WTC11 (cell line): ENCODE measurements at regions not wholly inside any gene's neighbourhood (a gene's known extent, or its start where the extent isn't known, plus 50 kb on each side); places are given as distances from the start of the nearest gene placed in this dataset.

Experiments used
- ATAC-seq: fragments of 200-7000 bp; cut with Tn5 transposase; 2 replicates; pipeline ENCODE4 v1.10.0; 2021; ENCODE audit warnings: mild to moderate bottlenecking, moderate library complexity
- CTCF ChIA-PET: fragments of 300-600 bp; sonication (Branson Sonifier 250); formaldehyde crosslinking; loops from one replicate; lab custom pipeline; 2021; ENCODE audit warnings: antibody characterized with exemption; lab: Charles Lee
- POLR2A ChIA-PET: fragments of 350-600 bp; sonication (Branson Sonifier 250); formaldehyde crosslinking; loops from one replicate; lab custom pipeline; 2021; ENCODE audit warnings: antibody characterized with exemption; lab: Charles Lee
- DNase-seq: peaks from one replicate; pipeline ENCODE4 v3.0.0; 2021; ENCODE audit warnings: low spot score
- H3K27ac Mint-ChIP-seq: 2 replicates; pipeline ENCODE4 v1.8.0; 2021; ENCODE audit warnings: mixed read lengths
- H3K27me3 Mint-ChIP-seq: 2 replicates; pipeline ENCODE4 v1.8.0; 2021; ENCODE audit warnings: low read depth, mild to moderate bottlenecking, moderate library complexity, mixed read lengths
- H3K36me3 Mint-ChIP-seq: 2 replicates; pipeline ENCODE4 v1.8.0; 2021; ENCODE audit warnings: mixed read lengths
- H3K4me1 Mint-ChIP-seq: 2 replicates; pipeline ENCODE4 v1.8.0; 2022; ENCODE audit warnings: mixed read lengths
- H3K4me3 Mint-ChIP-seq: 2 replicates; pipeline ENCODE4 v1.8.0; 2021; ENCODE audit warnings: mild to moderate bottlenecking, moderate library complexity, mixed read lengths
- H3K9me3 Mint-ChIP-seq: 2 replicates; pipeline ENCODE4 v1.8.0; 2021; ENCODE audit warnings: mixed read lengths
- CBFB ChIP-seq: sonication (generic); formaldehyde crosslinking; IDR thresholded peaks from 2 replicates; pipeline ENCODE4 v1.8.1; 2022; ENCODE audit warnings: mild to moderate bottlenecking, low read depth, missing genetic modification reagents
- JAZF1 ChIP-seq: fragments of 250-450 bp; sonication (Bioruptor Pico); IDR thresholded peaks from 2 replicates; pipeline ENCODE4 v1.9.0; 2021; ENCODE audit warnings: moderate library complexity, mild to moderate bottlenecking, inconsistent platforms
- NR1H2 ChIP-seq: sonication (generic); formaldehyde crosslinking; IDR thresholded peaks from 2 replicates; pipeline ENCODE4 v1.9.0; 2021; ENCODE audit warnings: mild to moderate bottlenecking, moderate library complexity, missing genetic modification reagents
- RORB ChIP-seq: fragments of 250-450 bp; sonication (Bioruptor Pico); IDR thresholded peaks from 2 replicates; pipeline ENCODE4 v1.9.0; 2021; ENCODE audit warnings: mild to moderate bottlenecking
- TP53 ChIP-seq: sonication (generic); formaldehyde crosslinking; IDR thresholded peaks from 2 replicates; pipeline ENCODE4 v1.8.1; 2023; ENCODE audit warnings: mild to moderate bottlenecking, missing genetic modification reagents
- ZNF396 ChIP-seq: fragments of 250-450 bp; sonication (Bioruptor Pico); IDR thresholded peaks from 2 replicates; pipeline ENCODE4 v1.8.0; 2021; ENCODE audit warnings: mild to moderate bottlenecking, moderate library complexity, borderline replicate concordance
- ZNF416 ChIP-seq: fragments of 250-450 bp; sonication (Bioruptor Pico); IDR thresholded peaks from 2 replicates; pipeline ENCODE4 v1.9.0; 2021; ENCODE audit warnings: mild to moderate bottlenecking, inconsistent platforms
- ZNF671 ChIP-seq: fragments of 250-450 bp; sonication (Bioruptor Pico); IDR thresholded peaks from 2 replicates; pipeline ENCODE4 v1.8.0; 2021; ENCODE audit warnings: mild to moderate bottlenecking
- TF ChIP-seq, protein P1 (sequence below): sonication (generic); formaldehyde crosslinking; conservative IDR thresholded peaks from 2 replicates; pipeline ENCODE4 v1.8.1; 2023; ENCODE audit warnings: mild to moderate bottlenecking, low read depth, missing genetic modification reagents, moderate library complexity
- TF ChIP-seq, protein P2 (sequence below): fragments of 250-450 bp; sonication (Bioruptor Pico); IDR thresholded peaks from 2 replicates; pipeline ENCODE4 v1.9.0; 2021; ENCODE audit warnings: mild to moderate bottlenecking
- TF ChIP-seq, protein P3 (sequence below): sonication (generic); formaldehyde crosslinking; IDR thresholded peaks from 2 replicates; pipeline ENCODE4 v1.8.0; 2023; ENCODE audit warnings: missing genetic modification reagents, mild to moderate bottlenecking, borderline replicate concordance
- TF ChIP-seq, protein P4 (sequence below): sonication (generic); formaldehyde crosslinking; IDR thresholded peaks from 2 replicates; pipeline ENCODE4 v1.8.0; 2023; ENCODE audit warnings: mild to moderate bottlenecking, missing genetic modification reagents
- TF ChIP-seq, protein P5 (sequence below): sonication (generic); formaldehyde crosslinking; IDR thresholded peaks from 2 replicates; pipeline ENCODE4 v1.8.0; 2022; ENCODE audit warnings: mild to moderate bottlenecking, missing genetic modification reagents
- TF ChIP-seq, protein P6 (sequence below): sonication (generic); formaldehyde crosslinking; IDR thresholded peaks from 2 replicates; pipeline ENCODE4 v1.8.1; 2023; ENCODE audit warnings: mild to moderate bottlenecking, missing genetic modification reagents
- TF ChIP-seq, protein P7 (sequence below): fragments of 250-450 bp; sonication (Bioruptor Pico); conservative IDR thresholded peaks from 2 replicates; pipeline ENCODE4 v1.9.0; 2021; ENCODE audit warnings: mild to moderate bottlenecking

DNA sequence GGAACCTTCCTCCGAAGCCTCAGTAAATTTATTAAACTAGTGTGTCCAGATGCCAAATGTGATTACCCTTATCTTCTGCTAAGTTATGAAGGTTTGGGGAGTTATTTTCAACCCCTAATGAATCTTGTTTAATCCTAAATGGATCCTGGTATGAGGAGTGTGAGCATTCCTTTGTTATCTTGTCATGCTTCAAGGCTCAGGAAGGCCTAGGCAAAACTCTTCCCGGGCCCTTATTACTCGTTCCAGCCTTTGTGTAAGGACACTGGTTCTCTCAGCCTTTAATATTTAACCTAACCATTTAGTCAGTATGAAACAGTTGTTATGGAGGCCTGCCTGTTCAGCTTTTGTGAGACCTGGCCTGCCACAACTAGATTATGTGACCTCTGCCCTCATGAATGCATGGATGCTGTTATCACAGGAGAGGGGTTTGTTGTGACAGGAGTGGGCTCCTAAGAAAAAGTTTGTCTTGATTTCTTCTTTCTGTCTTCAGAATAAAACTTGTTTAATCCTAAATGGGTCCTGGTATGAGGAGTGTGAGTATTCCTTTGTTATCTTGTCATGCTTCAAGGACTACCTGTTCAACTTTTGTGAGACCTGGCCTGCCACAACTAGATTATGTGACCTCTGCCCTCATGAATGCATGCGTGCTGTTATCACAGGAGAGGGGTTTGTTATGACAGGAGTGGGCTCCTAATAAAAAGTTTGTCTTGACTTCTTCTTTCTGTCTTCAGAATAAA is 181.7 kb downstream of the SLC39A8 start (continued):
- TF ChIP-seq, protein P1, sequence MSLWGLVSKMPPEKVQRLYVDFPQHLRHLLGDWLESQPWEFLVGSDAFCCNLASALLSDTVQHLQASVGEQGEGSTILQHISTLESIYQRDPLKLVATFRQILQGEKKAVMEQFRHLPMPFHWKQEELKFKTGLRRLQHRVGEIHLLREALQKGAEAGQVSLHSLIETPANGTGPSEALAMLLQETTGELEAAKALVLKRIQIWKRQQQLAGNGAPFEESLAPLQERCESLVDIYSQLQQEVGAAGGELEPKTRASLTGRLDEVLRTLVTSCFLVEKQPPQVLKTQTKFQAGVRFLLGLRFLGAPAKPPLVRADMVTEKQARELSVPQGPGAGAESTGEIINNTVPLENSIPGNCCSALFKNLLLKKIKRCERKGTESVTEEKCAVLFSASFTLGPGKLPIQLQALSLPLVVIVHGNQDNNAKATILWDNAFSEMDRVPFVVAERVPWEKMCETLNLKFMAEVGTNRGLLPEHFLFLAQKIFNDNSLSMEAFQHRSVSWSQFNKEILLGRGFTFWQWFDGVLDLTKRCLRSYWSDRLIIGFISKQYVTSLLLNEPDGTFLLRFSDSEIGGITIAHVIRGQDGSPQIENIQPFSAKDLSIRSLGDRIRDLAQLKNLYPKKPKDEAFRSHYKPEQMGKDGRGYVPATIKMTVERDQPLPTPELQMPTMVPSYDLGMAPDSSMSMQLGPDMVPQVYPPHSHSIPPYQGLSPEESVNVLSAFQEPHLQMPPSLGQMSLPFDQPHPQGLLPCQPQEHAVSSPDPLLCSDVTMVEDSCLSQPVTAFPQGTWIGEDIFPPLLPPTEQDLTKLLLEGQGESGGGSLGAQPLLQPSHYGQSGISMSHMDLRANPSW (CRISPR knock-in tag), result no peak
- TF ChIP-seq TP53 (no peak), ZNF671 (CRISPR knock-in tag) (no peak)
- TF ChIP-seq, all 79 proteins: peak for 0

DNA sequence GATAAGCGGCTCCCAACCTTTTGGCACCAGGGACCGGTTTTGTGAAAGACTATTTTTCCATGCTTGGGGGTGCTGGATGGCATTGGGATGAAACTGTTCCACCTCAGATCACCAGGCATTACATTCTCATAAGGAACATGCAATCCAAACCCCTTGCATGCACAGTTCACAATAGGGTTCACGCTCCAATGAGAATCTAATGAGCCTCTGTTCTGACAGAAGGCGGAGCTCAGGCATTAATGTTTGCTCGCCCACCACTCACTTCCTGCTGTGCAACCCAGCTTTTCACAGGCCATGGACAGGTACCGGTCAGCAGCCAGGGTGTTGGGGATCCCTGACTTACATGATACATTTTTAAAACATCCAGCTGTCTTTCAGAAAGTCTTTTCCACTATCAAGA is 187.3 kb downstream of the SLC39A8 start:
- H3K36me3 Mint-ChIP-seq, result peaks cover 16% of the 10 kb centered on the region; the same call in 1 of the 2 replicates
- H3K4me1 Mint-ChIP-seq, result peaks cover 6% of the 10 kb centered on the region
- H3K27ac Mint-ChIP-seq, result no peak overlapping the region
- ChIA-PET CTCF (no interaction called here), POLR2A (interaction anchor here (0.6 kb wide), 1 partner anchor 176 kb away, joined by 3 read pairs; no protein-coding TSS in a partner anchor)
- no peak for ATAC-seq
- DNase-seq, result no peak
- H3K27me3 Mint-ChIP-seq, result no peaks in the 10 kb centered on the region
- no peak overlapping the region for H3K4me3 Mint-ChIP-seq
- TF ChIP-seq, protein P2, sequence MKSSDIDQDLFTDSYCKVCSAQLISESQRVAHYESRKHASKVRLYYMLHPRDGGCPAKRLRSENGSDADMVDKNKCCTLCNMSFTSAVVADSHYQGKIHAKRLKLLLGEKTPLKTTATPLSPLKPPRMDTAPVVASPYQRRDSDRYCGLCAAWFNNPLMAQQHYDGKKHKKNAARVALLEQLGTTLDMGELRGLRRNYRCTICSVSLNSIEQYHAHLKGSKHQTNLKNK (CRISPR knock-in tag), result no peak
- TF ChIP-seq JAZF1, result no peak
- TF ChIP-seq, protein P3, sequence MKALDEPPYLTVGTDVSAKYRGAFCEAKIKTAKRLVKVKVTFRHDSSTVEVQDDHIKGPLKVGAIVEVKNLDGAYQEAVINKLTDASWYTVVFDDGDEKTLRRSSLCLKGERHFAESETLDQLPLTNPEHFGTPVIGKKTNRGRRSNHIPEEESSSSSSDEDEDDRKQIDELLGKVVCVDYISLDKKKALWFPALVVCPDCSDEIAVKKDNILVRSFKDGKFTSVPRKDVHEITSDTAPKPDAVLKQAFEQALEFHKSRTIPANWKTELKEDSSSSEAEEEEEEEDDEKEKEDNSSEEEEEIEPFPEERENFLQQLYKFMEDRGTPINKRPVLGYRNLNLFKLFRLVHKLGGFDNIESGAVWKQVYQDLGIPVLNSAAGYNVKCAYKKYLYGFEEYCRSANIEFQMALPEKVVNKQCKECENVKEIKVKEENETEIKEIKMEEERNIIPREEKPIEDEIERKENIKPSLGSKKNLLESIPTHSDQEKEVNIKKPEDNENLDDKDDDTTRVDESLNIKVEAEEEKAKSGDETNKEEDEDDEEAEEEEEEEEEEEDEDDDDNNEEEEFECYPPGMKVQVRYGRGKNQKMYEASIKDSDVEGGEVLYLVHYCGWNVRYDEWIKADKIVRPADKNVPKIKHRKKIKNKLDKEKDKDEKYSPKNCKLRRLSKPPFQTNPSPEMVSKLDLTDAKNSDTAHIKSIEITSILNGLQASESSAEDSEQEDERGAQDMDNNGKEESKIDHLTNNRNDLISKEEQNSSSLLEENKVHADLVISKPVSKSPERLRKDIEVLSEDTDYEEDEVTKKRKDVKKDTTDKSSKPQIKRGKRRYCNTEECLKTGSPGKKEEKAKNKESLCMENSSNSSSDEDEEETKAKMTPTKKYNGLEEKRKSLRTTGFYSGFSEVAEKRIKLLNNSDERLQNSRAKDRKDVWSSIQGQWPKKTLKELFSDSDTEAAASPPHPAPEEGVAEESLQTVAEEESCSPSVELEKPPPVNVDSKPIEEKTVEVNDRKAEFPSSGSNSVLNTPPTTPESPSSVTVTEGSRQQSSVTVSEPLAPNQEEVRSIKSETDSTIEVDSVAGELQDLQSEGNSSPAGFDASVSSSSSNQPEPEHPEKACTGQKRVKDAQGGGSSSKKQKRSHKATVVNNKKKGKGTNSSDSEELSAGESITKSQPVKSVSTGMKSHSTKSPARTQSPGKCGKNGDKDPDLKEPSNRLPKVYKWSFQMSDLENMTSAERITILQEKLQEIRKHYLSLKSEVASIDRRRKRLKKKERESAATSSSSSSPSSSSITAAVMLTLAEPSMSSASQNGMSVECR (CRISPR knock-in tag), result no peak
- TF ChIP-seq CBFB (CRISPR knock-in tag), result no peak
- TF ChIP-seq, protein P4, sequence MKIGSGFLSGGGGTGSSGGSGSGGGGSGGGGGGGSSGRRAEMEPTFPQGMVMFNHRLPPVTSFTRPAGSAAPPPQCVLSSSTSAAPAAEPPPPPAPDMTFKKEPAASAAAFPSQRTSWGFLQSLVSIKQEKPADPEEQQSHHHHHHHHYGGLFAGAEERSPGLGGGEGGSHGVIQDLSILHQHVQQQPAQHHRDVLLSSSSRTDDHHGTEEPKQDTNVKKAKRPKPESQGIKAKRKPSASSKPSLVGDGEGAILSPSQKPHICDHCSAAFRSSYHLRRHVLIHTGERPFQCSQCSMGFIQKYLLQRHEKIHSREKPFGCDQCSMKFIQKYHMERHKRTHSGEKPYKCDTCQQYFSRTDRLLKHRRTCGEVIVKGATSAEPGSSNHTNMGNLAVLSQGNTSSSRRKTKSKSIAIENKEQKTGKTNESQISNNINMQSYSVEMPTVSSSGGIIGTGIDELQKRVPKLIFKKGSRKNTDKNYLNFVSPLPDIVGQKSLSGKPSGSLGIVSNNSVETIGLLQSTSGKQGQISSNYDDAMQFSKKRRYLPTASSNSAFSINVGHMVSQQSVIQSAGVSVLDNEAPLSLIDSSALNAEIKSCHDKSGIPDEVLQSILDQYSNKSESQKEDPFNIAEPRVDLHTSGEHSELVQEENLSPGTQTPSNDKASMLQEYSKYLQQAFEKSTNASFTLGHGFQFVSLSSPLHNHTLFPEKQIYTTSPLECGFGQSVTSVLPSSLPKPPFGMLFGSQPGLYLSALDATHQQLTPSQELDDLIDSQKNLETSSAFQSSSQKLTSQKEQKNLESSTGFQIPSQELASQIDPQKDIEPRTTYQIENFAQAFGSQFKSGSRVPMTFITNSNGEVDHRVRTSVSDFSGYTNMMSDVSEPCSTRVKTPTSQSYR (CRISPR knock-in tag), result no peak
- no peak for TF ChIP-seq NR1H2
- TF ChIP-seq, protein P5, sequence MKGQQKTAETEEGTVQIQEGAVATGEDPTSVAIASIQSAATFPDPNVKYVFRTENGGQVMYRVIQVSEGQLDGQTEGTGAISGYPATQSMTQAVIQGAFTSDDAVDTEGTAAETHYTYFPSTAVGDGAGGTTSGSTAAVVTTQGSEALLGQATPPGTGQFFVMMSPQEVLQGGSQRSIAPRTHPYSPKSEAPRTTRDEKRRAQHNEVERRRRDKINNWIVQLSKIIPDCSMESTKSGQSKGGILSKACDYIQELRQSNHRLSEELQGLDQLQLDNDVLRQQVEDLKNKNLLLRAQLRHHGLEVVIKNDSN, result no peak
- TF ChIP-seq ZNF396, result no peak
- TF ChIP-seq, all 79 proteins: peak for 0
- peaks cover 28% of the 10 kb centered on the region for H3K9me3 Mint-ChIP-seq

DNA sequence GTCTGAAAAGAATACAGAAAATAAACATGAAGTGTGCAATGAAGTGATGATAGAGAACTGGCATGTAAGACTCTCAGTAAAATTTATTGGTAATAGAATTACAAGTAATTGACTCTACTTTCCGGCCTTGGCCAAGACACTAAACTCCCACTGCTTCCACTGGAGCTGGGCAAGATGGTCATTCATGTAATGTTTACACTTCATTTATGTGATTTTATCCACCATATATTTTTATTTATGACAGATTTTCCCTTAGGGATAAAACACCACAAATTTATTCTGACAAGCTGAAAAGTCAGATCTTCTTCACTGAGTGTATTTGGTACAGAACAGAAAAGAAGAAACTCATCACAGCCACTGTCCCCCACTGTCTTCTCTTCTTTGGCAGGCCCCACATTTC is 191.9 kb downstream of the SLC39A8 start:
- Mint-ChIP-seq H3K4me1 (peaks cover 19% of the 10 kb centered on the region), H3K9me3 (peaks cover 6% of the 10 kb centered on the region; the same call in 1 of the 2 replicates), H3K27ac (no peak overlapping the region), H3K36me3 (no peaks in the 10 kb centered on the region), H3K27me3 (no peaks in the 10 kb centered on the region; the same call in 1 of the 2 replicates), H3K4me3 (no peak overlapping the region)
- POLR2A ChIA-PET, result no interaction called here
- ATAC-seq (no peak), DNase-seq (no peak)
- CTCF ChIA-PET, result no interaction called here
- TF ChIP-seq, protein P6, sequence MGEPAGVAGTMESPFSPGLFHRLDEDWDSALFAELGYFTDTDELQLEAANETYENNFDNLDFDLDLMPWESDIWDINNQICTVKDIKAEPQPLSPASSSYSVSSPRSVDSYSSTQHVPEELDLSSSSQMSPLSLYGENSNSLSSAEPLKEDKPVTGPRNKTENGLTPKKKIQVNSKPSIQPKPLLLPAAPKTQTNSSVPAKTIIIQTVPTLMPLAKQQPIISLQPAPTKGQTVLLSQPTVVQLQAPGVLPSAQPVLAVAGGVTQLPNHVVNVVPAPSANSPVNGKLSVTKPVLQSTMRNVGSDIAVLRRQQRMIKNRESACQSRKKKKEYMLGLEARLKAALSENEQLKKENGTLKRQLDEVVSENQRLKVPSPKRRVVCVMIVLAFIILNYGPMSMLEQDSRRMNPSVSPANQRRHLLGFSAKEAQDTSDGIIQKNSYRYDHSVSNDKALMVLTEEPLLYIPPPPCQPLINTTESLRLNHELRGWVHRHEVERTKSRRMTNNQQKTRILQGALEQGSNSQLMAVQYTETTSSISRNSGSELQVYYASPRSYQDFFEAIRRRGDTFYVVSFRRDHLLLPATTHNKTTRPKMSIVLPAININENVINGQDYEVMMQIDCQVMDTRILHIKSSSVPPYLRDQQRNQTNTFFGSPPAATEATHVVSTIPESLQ (CRISPR knock-in tag), result no peak
- TF ChIP-seq, protein P7, sequence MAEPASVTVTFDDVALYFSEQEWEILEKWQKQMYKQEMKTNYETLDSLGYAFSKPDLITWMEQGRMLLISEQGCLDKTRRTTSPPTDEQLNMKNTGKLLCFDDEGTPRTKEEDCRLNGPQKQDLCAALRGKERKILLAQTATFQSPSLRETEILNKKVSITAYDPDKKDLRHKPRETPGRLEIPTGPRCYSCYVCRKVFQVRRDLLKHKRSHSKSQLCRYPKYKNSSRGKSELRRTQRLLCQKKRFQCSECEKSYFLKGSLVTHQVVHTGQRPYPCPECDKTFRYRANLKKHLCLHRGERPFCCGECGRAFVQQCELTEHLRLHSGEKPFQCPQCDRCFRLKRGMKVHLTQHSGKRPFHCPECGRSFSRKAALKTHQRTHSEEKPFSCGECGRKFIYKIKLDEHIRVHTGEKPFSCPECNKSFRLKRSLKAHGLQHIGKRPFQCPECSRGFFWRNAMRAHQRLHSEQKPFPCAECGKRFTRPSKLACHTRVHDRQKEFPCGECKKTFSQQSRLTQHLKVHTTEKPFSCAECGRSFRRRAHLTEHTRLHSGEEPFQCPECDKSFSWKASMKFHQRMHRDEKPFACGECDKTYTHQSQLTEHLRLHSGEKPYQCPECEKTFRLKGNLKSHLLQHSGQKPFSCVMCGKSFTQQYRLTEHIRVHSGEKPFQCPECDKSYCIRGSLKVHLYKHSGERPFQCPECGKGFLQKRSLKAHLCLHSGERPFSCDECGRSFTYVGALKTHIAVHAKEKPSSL (CRISPR knock-in tag), result no peak
- no peak for TF ChIP-seq RORB (CRISPR knock-in tag)
- TF ChIP-seq ZNF416, result no peak
